ENCODE measurements at regions not wholly inside any gene's neighbourhood (a gene's known extent, or its start where the extent isn't known, plus 50 kb on each side); places are given as distances from the start of the nearest gene placed in this dataset.

DNA sequence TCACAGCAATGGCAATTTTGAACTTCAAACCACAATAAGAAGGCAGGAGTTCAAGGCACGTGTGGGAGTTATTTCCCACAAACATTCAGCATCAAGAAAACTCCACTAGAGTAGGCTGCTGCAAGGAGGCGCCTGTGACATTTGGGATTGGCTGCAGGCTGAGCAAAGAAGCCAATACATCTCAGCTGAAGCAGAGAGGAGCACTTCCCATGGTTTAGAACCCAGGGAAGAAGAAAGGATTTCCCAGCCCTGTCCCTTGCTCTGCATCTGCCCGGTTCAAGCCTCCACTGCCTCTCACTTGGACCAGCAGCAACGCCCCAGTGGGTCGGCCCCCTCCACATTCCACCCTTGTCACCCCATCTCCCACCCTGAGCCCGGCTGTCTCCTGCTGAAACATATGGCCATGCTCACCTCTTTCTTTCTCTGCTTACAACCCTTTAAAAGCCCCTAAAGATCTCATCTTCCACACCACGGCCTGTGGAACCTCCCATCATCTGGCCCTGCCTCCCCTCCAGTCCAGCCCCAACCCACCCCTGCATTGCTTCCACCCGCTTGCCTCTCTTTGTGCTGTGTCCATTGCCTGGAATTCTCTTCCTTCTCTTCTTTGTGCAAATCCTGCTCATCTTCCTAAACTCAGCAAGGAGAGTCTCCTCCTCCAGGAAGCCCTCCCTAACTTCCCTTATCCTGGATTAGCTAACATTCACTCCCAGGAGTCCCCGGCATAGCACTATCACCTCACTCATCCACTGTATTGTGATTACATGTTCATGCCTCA, 128.3 kb downstream of the ANKRD60 start:
- TF ChIP-seq, protein P1, sequence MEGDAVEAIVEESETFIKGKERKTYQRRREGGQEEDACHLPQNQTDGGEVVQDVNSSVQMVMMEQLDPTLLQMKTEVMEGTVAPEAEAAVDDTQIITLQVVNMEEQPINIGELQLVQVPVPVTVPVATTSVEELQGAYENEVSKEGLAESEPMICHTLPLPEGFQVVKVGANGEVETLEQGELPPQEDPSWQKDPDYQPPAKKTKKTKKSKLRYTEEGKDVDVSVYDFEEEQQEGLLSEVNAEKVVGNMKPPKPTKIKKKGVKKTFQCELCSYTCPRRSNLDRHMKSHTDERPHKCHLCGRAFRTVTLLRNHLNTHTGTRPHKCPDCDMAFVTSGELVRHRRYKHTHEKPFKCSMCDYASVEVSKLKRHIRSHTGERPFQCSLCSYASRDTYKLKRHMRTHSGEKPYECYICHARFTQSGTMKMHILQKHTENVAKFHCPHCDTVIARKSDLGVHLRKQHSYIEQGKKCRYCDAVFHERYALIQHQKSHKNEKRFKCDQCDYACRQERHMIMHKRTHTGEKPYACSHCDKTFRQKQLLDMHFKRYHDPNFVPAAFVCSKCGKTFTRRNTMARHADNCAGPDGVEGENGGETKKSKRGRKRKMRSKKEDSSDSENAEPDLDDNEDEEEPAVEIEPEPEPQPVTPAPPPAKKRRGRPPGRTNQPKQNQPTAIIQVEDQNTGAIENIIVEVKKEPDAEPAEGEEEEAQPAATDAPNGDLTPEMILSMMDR (IDR thresholded peaks at IDR 0.05; ENCODE audit: low read depth, low read length): no peak
- TF ChIP-seq EZH2phosphoT487 (IDR thresholded peaks at IDR 0.05; ENCODE audit: low read depth): no peak
